Endothelial cell of umbilical vein (primary cell): ENCODE measurements at regions not wholly inside any gene's neighbourhood (a gene's known extent, or its start where the extent isn't known, plus 50 kb on each side); places are given as distances from the start of the nearest gene placed in this dataset.

Experiments used
- BruUV-seq: library from RNA; stranded (reverse); fragments of 400-500 nt; replicated peaks from 2 replicates; lab custom pipeline; 2021; lab: Mats Ljungman, UMichigan
- CTCF ChIA-PET: fragments of 300-600, 350-600 bp; sonication (Branson Sonifier 250); formaldehyde crosslinking; loops from one replicate; lab custom pipeline; 2021; ENCODE audit warnings: antibody characterized with exemption, inconsistent platforms; lab: Charles Lee
- POLR2A ChIA-PET: fragments of 300-600, 350-600 bp; sonication (Branson Sonifier 250); formaldehyde crosslinking; loops from one replicate; lab custom pipeline; 2021; ENCODE audit warnings: antibody characterized with exemption, inconsistent platforms; lab: Charles Lee
- DNase-seq: peaks from one replicate; pipeline ENCODE4 v3.0.0-alpha.2; 2011; ENCODE audit warnings: low read depth, low spot score
- FAIRE-seq: peaks from 2 replicates; lab custom pipeline; 2011; peaks lifted over from hg19 to GRCh38; lab: Jason Lieb, UNC
- H2AFZ ChIP-seq: 2 replicates; pipeline ENCODE4 v1.6.0; 2012; ENCODE audit warnings: low read depth, low read length, control low read depth, inconsistent platforms
- H3K27ac ChIP-seq: 2 replicates; pipeline ENCODE4 v1.5.1; 2011; ENCODE audit warnings: low read depth, mild to moderate bottlenecking, control low read depth, low read length, moderate library complexity; ENCODE audit not compliant: insufficient read depth
- H3K27me3 ChIP-seq, 2 experiments: 2 replicates each; pipeline versions ENCODE4 v1.6.0 to v1.6.1; 2011; ENCODE audit warnings: low read length in 2 of 2, mixed read lengths in 1 of 2; ENCODE audit not compliant: control insufficient read depth in 2 of 2, insufficient read depth in 2 of 2
- H3K36me3 ChIP-seq, 2 experiments: 2 replicates in 1 of 2; 3 replicates in 1 of 2; pipeline ENCODE4 v1.5.1; 2011; ENCODE audit warnings: low read length in 2 of 2, mild to moderate bottlenecking in 1 of 2, moderate library complexity in 1 of 2; ENCODE audit not compliant: control insufficient read depth in 2 of 2, insufficient read depth in 2 of 2; ENCODE audit errors: extremely low read depth in 1 of 2
- H3K4me1 ChIP-seq: 3 replicates; pipeline ENCODE4 v1.5.1; 2011; ENCODE audit warnings: mild to moderate bottlenecking, low read length; ENCODE audit not compliant: control insufficient read depth, insufficient read depth; ENCODE audit errors: extremely low read depth
- H3K4me2 ChIP-seq: 2 replicates; pipeline ENCODE4 v1.6.1; 2011; ENCODE audit warnings: low read length, control low read depth, mixed read lengths; ENCODE audit not compliant: insufficient read depth
- H3K4me3 ChIP-seq, 3 experiments: fragments of 200-600 bp in 1 of 3; sonication (generic), shearing (Covaris generic) in 1 of 3; replicated peaks in 1 of 3; 2 replicates each; pipeline ENCODE4 v1.5.1; 2011 to 2016; ENCODE audit warnings: control low read depth in 3 of 3, low read length in 3 of 3, mild to moderate bottlenecking in 2 of 3, inconsistent platforms in 1 of 3, low read depth in 1 of 3, moderate library complexity in 1 of 3; ENCODE audit not compliant: insufficient read depth in 1 of 3
- H3K79me2 ChIP-seq: 2 replicates; pipeline ENCODE4 v1.6.0; 2012; ENCODE audit warnings: low read length, inconsistent platforms; ENCODE audit not compliant: control insufficient read depth, insufficient read depth
- H3K9ac ChIP-seq: replicated peaks from 2 replicates; pipeline ENCODE3; 2011; ENCODE audit warnings: low read length, control low read depth; ENCODE audit not compliant: insufficient read depth; ENCODE audit errors: extremely low read depth
- H3K9me1 ChIP-seq: replicated peaks from 3 replicates; pipeline ENCODE4 v1.6.0; 2011; ENCODE audit warnings: mild to moderate bottlenecking, low read length; ENCODE audit not compliant: control insufficient read depth, insufficient read depth; ENCODE audit errors: extremely low read depth
- H3K9me3 ChIP-seq: replicated peaks from 2 replicates; pipeline ENCODE4 v1.5.1; 2012; ENCODE audit warnings: low read length, inconsistent platforms; ENCODE audit not compliant: control insufficient read depth, insufficient read depth
- H4K20me1 ChIP-seq: replicated peaks from 2 replicates; pipeline ENCODE3; 2011; ENCODE audit warnings: mild to moderate bottlenecking, low read length; ENCODE audit not compliant: control insufficient read depth, insufficient read depth; ENCODE audit errors: extremely low read depth
- EZH2 ChIP-seq: IDR thresholded peaks from 2 replicates; pipeline ENCODE4 v1.6.1; 2012; ENCODE audit warnings: borderline replicate concordance, low read depth, mild to moderate bottlenecking, moderate library complexity, low read length, inconsistent platforms; ENCODE audit not compliant: severe bottlenecking
- FOS ChIP-seq: IDR thresholded peaks from 2 replicates; pipeline ENCODE4 v1.6.1; 2011; ENCODE audit warnings: mild to moderate bottlenecking, low read length, moderate library complexity, borderline replicate concordance; ENCODE audit not compliant: insufficient read depth
- GATA2 ChIP-seq: IDR thresholded peaks from 2 replicates; pipeline ENCODE4 v1.7.0; 2011; ENCODE audit warnings: low read depth, mild to moderate bottlenecking, moderate library complexity, mixed read lengths, low read length; ENCODE audit not compliant: insufficient read length, insufficient read depth
- JUN ChIP-seq: IDR thresholded peaks from 2 replicates; pipeline ENCODE4 v1.6.1; 2011; ENCODE audit warnings: borderline replicate concordance, low read depth; ENCODE audit not compliant: insufficient read length, insufficient read depth
- MYC ChIP-seq: IDR thresholded peaks from one replicate; pipeline ENCODE4 v1.6.1; 2011; ENCODE audit warnings: mild to moderate bottlenecking, low read depth, low read length
- POLR2A ChIP-seq: IDR thresholded peaks from 2 replicates; pipeline ENCODE4 v1.6.1; 2012; ENCODE audit warnings: low read depth, mild to moderate bottlenecking, control low read depth, low read length
- POLR2AphosphoS5 ChIP-seq: IDR thresholded peaks from 2 replicates; pipeline ENCODE4 v1.6.1; 2012; ENCODE audit warnings: low read depth, mild to moderate bottlenecking, control low read depth, low read length, moderate library complexity; ENCODE audit not compliant: insufficient read depth
- dilution Hi-C: fragments of 300-500 bp; cut with MboI; formaldehyde crosslinking; loops from one replicate; pipeline ENCODE4 v1.15.0; 2019; ENCODE audit warnings: low sequenced_read_pairs; ENCODE audit not compliant: extremely low pct_ligation_motif_present
- intact Hi-C: fragments of 100-400 bp; cut with micrococcal nuclease; formaldehyde crosslinking; loops from one replicate; pipeline ENCODE4 v1.10.0; 2022
- TF ChIP-seq, protein P1 (sequence below): IDR thresholded peaks from 2 replicates; pipeline ENCODE4 v1.6.1; 2011; ENCODE audit not compliant: insufficient read depth, insufficient read length
- TF ChIP-seq, protein P2 (sequence below), 2 donors: IDR thresholded peaks; 1 replicate in 1 of 2; 2 replicates in 1 of 2; pipeline ENCODE4 v1.5.1; 2011; ENCODE audit warnings: low read length in 2 of 2, mild to moderate bottlenecking in 2 of 2, moderate library complexity in 2 of 2, control low read depth in 1 of 2, inconsistent platforms in 1 of 2, low read depth in 1 of 2; ENCODE audit not compliant: insufficient read depth in 1 of 2; ENCODE audit errors: extremely low read depth in 1 of 2

DNA sequence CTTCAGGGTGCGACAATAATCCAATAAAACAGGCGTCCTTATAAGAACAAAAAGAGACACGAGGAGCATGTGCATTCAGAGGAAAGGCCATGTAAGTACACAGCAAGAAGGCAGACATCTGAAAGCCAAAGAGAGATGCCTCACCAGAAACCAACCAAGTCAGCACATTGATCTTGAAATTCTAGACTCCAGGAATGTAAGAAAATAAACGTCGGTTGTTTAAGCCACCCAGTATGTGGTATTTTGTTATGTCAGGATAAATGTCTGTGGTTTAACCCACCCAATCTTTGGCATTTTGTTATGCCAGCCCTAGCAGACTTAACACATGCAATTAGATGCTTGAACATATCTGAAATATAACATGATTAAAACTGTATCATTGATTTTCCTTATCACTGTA is 452.0 kb downstream of the SLITRK6 start:
- Histone ChIP-seq H3K9ac (no peak overlapping the region), H3K4me3 (no peak overlapping the region), H3K36me3 (no peaks in the 10 kb centered on the region), H3K27ac (no peak overlapping the region), H3K27me3 (no peaks in the 10 kb centered on the region), H3K4me1 (no peaks in the 10 kb centered on the region), H3K9me3 (no peaks in the 10 kb centered on the region), H3K4me2 (no peak overlapping the region), H3K79me2 (no peaks in the 10 kb centered on the region), H2AFZ (no peak overlapping the region), H4K20me1 (no peaks in the 10 kb centered on the region), H3K9me1 (no peaks in the 10 kb centered on the region)
- intact Hi-C loops (no loop called here), dilution Hi-C loops (no loop called here)
- BruUV-seq, result no TSS peak
- POLR2A ChIA-PET, result no interaction called here
- TF ChIP-seq POLR2A (no peak), GATA2 (no peak), JUN (no peak), MYC (no peak), POLR2AphosphoS5 (no peak), EZH2 (no peak), FOS (no peak)
- TF ChIP-seq, protein P1, sequence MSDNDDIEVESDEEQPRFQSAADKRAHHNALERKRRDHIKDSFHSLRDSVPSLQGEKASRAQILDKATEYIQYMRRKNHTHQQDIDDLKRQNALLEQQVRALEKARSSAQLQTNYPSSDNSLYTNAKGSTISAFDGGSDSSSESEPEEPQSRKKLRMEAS, result no peak
- TF ChIP-seq, protein P2, sequence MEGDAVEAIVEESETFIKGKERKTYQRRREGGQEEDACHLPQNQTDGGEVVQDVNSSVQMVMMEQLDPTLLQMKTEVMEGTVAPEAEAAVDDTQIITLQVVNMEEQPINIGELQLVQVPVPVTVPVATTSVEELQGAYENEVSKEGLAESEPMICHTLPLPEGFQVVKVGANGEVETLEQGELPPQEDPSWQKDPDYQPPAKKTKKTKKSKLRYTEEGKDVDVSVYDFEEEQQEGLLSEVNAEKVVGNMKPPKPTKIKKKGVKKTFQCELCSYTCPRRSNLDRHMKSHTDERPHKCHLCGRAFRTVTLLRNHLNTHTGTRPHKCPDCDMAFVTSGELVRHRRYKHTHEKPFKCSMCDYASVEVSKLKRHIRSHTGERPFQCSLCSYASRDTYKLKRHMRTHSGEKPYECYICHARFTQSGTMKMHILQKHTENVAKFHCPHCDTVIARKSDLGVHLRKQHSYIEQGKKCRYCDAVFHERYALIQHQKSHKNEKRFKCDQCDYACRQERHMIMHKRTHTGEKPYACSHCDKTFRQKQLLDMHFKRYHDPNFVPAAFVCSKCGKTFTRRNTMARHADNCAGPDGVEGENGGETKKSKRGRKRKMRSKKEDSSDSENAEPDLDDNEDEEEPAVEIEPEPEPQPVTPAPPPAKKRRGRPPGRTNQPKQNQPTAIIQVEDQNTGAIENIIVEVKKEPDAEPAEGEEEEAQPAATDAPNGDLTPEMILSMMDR (IDR thresholded peaks at IDR 0.05; ENCODE audit: extremely low read depth in 1 of 2, insufficient read depth in 1 of 2, low read depth in 1 of 2, low read length in 2 of 2), result no peak
- CTCF ChIA-PET, result no interaction called here
- DNase-seq (no peak), FAIRE-seq (no peak)
